Keratinocyte (primary cell): ENCODE measurements at regions not wholly inside any gene's neighbourhood (a gene's known extent, or its start where the extent isn't known, plus 50 kb on each side); places are given as distances from the start of the nearest gene placed in this dataset.
"Not testable (repeated sequence)": the region's sequence is repeated elsewhere in the genome, so short reads cannot be mapped to it uniquely, and the experiment has no call there.

Source experiments
- DNase-seq: peaks from one replicate; pipeline ENCODE4 v3.0.0-alpha.2; 2011; ENCODE audit warnings: low read depth, missing footprints, low spot score
- FAIRE-seq: peaks from 2 replicates; lab custom pipeline; 2011; peaks lifted over from hg19 to GRCh38; lab: Jason Lieb, UNC
- H2AFZ ChIP-seq: 2 replicates; pipeline ENCODE4 v1.6.0; 2012; ENCODE audit warnings: low read length, control low read depth, inconsistent platforms; ENCODE audit not compliant: control insufficient read depth
- H3K27ac ChIP-seq: 2 replicates; pipeline ENCODE4 v1.5.1; 2011; ENCODE audit warnings: low read length; ENCODE audit not compliant: control insufficient read depth, insufficient read depth
- H3K27me3 ChIP-seq: 3 replicates; pipeline ENCODE4 v1.6.0; 2011; ENCODE audit warnings: low read length; ENCODE audit not compliant: control insufficient read depth, insufficient read depth; ENCODE audit errors: extremely low read depth
- H3K36me3 ChIP-seq, 2 experiments: 2 replicates in 1 of 2; 3 replicates in 1 of 2; pipeline ENCODE4 v1.5.1; 2011; ENCODE audit warnings: low read length in 2 of 2, mild to moderate bottlenecking in 1 of 2; ENCODE audit not compliant: control insufficient read depth in 2 of 2, insufficient read depth in 2 of 2; ENCODE audit errors: extremely low read depth in 1 of 2
- H3K4me1 ChIP-seq: 3 replicates; pipeline ENCODE4 v1.5.1; 2011; ENCODE audit warnings: low read length; ENCODE audit not compliant: control insufficient read depth, insufficient read depth; ENCODE audit errors: extremely low read depth
- H3K4me2 ChIP-seq: 3 replicates; pipeline ENCODE4 v1.6.0; 2011; ENCODE audit warnings: low read depth, low read length; ENCODE audit not compliant: control insufficient read depth, insufficient read depth; ENCODE audit errors: extremely low read depth
- H3K4me3 ChIP-seq, 3 experiments: fragments of 200-600 bp in 1 of 3; sonication (generic) in 1 of 3; 2 replicates in 2 of 3; 3 replicates in 1 of 3; pipeline ENCODE4 v1.5.1; 2011 to 2016; ENCODE audit warnings: low read length in 3 of 3, mild to moderate bottlenecking in 3 of 3, control low read depth in 2 of 3, inconsistent platforms in 1 of 3, low read depth in 1 of 3, mixed read lengths in 1 of 3, mixed run types in 1 of 3, moderate library complexity in 1 of 3; ENCODE audit not compliant: control insufficient read depth in 2 of 3, insufficient read depth in 2 of 3; ENCODE audit errors: extremely low read depth in 1 of 3
- H3K79me2 ChIP-seq: 2 replicates; pipeline ENCODE4 v1.6.0; 2012; ENCODE audit warnings: low read length; ENCODE audit not compliant: control insufficient read depth, insufficient read depth
- H3K9ac ChIP-seq: 3 replicates; pipeline ENCODE4 v1.6.0; 2011; ENCODE audit warnings: low read length; ENCODE audit not compliant: control insufficient read depth, insufficient read depth; ENCODE audit errors: extremely low read depth
- H3K9me1 ChIP-seq: 3 replicates; pipeline ENCODE4 v1.6.0; 2011; ENCODE audit warnings: low read length; ENCODE audit not compliant: control insufficient read depth, insufficient read depth; ENCODE audit errors: extremely low read depth
- H3K9me3 ChIP-seq: 2 replicates; pipeline ENCODE4 v1.5.1; 2012; ENCODE audit warnings: low read depth, low read length; ENCODE audit not compliant: control insufficient read depth
- H4K20me1 ChIP-seq: 3 replicates; pipeline ENCODE4 v1.6.0; 2011; ENCODE audit warnings: low read length; ENCODE audit not compliant: control insufficient read depth, insufficient read depth; ENCODE audit errors: extremely low read depth
- EZH2 ChIP-seq: IDR thresholded peaks from one replicate; pipeline ENCODE4 v1.6.1; 2012; ENCODE audit warnings: inconsistent platforms, mild to moderate bottlenecking, low read length, moderate library complexity
- dilution Hi-C: fragments of 300-500 bp; cut with MboI; formaldehyde crosslinking; loops from one replicate; pipeline ENCODE4 v1.7.0; 2020; ENCODE audit warnings: low sequenced_read_pairs; ENCODE audit not compliant: extremely low pct_ligation_motif_present
- TF ChIP-seq, protein P1 (sequence below), 3 experiments: IDR thresholded peaks in 1 of 3; conservative IDR thresholded peaks in 1 of 3; optimal IDR thresholded peaks in 1 of 3; 2 replicates in 2 of 3; 3 replicates in 1 of 3; pipeline versions ENCODE3 to v1.5.1; 2011; ENCODE audit warnings: low read length in 3 of 3, mild to moderate bottlenecking in 3 of 3, moderate library complexity in 2 of 3, control low read depth in 1 of 3, inconsistent platforms in 1 of 3; ENCODE audit not compliant: insufficient read depth in 2 of 3; ENCODE audit errors: extremely low read depth in 1 of 3

DNA sequence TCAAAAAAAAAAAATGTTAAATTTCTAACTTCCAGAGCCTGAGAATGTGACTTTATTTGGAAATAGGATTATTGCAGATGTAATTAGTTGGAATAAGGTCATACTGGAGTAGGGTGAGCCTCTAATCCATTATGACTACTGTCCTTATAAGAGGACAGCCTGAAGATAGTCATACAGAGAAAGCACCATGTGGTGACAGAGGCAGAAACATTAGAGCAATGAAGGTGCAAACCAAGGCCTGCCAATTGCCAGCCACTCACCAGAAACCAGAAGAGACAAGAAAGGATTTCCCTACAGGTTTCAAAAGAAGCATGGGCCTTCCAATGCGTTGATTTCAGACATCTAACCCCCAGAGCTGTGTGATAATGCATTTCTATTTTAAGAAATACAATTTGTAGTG is 659.2 kb upstream of the CHD1 start:
- dilution Hi-C loops, result no loop called here
- Histone ChIP-seq H3K4me2 (no peak overlapping the region), H3K79me2 (no peaks in the 10 kb centered on the region), H3K27ac (no peak overlapping the region), H3K4me3 (no peak overlapping the region), H4K20me1 (no peaks in the 10 kb centered on the region), H3K36me3 (no peaks in the 10 kb centered on the region), H3K9ac (no peak overlapping the region), H3K9me1 (no peaks in the 10 kb centered on the region), H2AFZ (no peak overlapping the region), H3K27me3 (no peaks in the 10 kb centered on the region), H3K9me3 (no peaks in the 10 kb centered on the region), H3K4me1 (no peaks in the 10 kb centered on the region)
- TF ChIP-seq, protein P1, sequence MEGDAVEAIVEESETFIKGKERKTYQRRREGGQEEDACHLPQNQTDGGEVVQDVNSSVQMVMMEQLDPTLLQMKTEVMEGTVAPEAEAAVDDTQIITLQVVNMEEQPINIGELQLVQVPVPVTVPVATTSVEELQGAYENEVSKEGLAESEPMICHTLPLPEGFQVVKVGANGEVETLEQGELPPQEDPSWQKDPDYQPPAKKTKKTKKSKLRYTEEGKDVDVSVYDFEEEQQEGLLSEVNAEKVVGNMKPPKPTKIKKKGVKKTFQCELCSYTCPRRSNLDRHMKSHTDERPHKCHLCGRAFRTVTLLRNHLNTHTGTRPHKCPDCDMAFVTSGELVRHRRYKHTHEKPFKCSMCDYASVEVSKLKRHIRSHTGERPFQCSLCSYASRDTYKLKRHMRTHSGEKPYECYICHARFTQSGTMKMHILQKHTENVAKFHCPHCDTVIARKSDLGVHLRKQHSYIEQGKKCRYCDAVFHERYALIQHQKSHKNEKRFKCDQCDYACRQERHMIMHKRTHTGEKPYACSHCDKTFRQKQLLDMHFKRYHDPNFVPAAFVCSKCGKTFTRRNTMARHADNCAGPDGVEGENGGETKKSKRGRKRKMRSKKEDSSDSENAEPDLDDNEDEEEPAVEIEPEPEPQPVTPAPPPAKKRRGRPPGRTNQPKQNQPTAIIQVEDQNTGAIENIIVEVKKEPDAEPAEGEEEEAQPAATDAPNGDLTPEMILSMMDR (optimal IDR thresholded peaks at IDR 0.05 in 1 of 3, IDR thresholded peaks at IDR 0.05 in 1 of 3, conservative IDR thresholded peaks at IDR 0.05 in 1 of 3; ENCODE audit: extremely low read depth in 1 of 3, insufficient read depth in 2 of 3, low read length in 3 of 3), result no peak
- TF ChIP-seq EZH2, result no peak
- no peak for DNase-seq
- FAIRE-seq, result no peak

GRCh38 chr5:99586878-99587277 is 658.1 kb upstream of the CHD1 start:
- no peak for FAIRE-seq
- Histone ChIP-seq H4K20me1 (no peaks in the 10 kb centered on the region), H3K9me1 (no peaks in the 10 kb centered on the region), H3K4me1 (no peaks in the 10 kb centered on the region), H3K36me3 (no peaks in the 10 kb centered on the region), H3K27ac (no peak overlapping the region), H3K9me3 (no peaks in the 10 kb centered on the region), H3K27me3 (no peaks in the 10 kb centered on the region), H3K4me2 (no peak overlapping the region), H3K9ac (no peak overlapping the region), H2AFZ (no peak overlapping the region), H3K79me2 (no peaks in the 10 kb centered on the region), H3K4me3 (no peak overlapping the region)
- no peak for DNase-seq
- TF ChIP-seq, protein P1 (optimal IDR thresholded peaks at IDR 0.05 in 1 of 3, IDR thresholded peaks at IDR 0.05 in 1 of 3, conservative IDR thresholded peaks at IDR 0.05 in 1 of 3; ENCODE audit: extremely low read depth in 1 of 3, insufficient read depth in 2 of 3, low read length in 3 of 3), result no peak
- TF ChIP-seq EZH2, result no peak
- dilution Hi-C loops, result no loop called here

DNA sequence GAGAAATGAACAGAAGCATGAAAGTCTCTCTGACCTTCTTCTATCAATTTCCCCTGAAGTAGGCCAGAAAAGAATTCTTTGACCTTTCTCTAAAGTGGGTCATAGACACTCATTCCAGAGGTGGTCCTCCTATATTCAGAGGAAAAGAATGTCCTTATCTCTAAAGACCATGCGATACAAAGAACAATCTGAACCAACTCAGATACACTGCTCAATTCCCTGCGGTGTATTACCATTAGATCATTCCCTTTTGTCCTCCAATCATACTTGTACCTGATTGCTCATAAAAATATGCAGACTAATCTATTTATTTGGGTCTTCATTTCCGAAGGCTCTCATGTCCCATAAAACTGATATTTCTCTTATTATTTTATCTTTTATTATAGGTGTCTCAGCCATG is 652.4 kb upstream of the CHD1 start:
- DNase-seq, H3K79me2 ChIP-seq, H3K4me3 ChIP-seq, dilution Hi-C loops, H3K9me1 ChIP-seq, FAIRE-seq, H3K4me2 ChIP-seq, H2AFZ ChIP-seq, H4K20me1 ChIP-seq, H3K9ac ChIP-seq, H3K27ac ChIP-seq, H3K4me1 ChIP-seq, H3K27me3 ChIP-seq, H3K9me3 ChIP-seq, H3K36me3 ChIP-seq: not testable (repeated sequence)

DNA sequence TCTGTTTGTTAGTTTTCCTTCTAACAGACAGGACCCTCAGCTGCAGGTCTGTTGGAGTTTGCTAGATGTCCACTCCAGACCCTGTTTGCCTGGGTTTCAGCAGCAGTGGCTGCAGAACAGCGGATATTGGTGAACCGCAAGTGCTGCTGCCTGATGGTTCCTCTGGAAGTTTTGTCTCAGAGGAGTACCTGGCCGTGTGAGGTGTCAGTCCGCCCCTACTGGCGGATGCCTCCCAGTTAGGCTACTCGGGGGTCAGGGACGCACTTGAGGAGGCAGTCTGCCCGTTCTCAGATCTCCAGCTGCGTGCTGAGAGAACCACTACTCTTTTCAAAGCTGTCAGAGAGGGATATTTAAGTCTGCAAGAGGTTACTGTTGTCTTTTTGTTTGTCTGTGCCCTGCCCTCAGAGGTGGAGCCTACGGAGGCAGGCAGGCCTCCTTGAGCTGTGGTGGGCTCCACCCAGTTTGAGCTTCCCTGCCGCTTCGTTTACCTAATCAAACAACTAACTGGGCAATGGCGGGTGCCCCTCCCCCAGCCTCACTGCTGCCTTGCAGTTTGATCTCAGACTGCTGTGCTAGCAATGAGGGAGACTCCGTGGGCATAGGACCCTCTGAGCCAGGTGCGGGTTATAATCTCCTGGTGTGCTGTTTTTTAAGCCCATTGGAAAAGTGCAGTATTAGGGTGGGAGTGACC is 634.3 kb upstream of the CHD1 start:
- H3K79me2 ChIP-seq, H3K36me3 ChIP-seq, H3K4me3 ChIP-seq, H4K20me1 ChIP-seq, H3K27me3 ChIP-seq, H3K9ac ChIP-seq, FAIRE-seq, H3K27ac ChIP-seq, H3K4me1 ChIP-seq, dilution Hi-C loops, H3K9me1 ChIP-seq, H3K9me3 ChIP-seq, H2AFZ ChIP-seq, H3K4me2 ChIP-seq, DNase-seq: not testable (repeated sequence)
